Muscle of arm (tissue), 1 donor: ENCODE measurements at regions not wholly inside any gene's neighbourhood (a gene's known extent, or its start where the extent isn't known, plus 50 kb on each side); places are given as distances from the start of the nearest gene placed in this dataset.

Source experiments
- DNase-seq: peaks from one replicate; pipeline ENCODE4 v3.0.0-alpha.2; 2013

DNA sequence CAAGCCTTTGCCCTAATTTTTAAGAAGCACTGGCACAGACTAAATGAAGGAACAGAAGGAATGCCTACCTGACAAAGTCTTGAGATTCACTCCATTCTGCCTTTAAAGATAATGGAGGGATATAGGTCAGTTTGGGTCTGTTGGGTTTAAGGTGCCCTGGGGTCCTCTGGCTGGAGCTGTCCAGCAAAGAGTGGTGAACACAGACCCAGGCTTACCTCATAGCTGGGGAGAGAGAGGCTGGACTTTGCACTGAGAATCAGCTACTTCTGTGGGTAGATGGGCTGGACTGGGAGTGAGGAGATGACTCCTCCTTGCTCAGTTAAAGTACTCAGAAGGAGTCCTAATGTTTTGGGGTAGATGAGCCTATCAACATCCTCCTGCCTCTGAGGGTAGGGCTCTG, 64.4 kb upstream of the CXCR4 start:
- DNase-seq, result no peak

DNA sequence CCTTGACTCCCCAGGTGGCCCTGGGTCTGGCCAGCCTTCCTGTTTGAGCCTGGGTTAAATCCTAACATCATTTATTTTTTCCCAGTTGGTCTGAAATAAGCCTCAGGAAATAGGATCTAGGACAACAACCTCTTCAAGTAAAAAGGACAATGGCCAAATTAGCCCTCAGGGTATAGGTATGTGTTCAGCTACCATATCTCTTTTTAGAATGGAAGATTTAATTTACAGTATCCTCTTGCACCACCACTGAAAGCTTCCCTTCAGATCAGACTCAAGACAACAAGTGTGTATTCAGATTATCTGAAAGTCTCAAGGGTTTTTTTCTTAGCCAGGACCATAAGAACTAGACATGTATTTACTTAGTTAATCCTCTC, 61.6 kb upstream of the CXCR4 start:
- no peak for DNase-seq

DNA sequence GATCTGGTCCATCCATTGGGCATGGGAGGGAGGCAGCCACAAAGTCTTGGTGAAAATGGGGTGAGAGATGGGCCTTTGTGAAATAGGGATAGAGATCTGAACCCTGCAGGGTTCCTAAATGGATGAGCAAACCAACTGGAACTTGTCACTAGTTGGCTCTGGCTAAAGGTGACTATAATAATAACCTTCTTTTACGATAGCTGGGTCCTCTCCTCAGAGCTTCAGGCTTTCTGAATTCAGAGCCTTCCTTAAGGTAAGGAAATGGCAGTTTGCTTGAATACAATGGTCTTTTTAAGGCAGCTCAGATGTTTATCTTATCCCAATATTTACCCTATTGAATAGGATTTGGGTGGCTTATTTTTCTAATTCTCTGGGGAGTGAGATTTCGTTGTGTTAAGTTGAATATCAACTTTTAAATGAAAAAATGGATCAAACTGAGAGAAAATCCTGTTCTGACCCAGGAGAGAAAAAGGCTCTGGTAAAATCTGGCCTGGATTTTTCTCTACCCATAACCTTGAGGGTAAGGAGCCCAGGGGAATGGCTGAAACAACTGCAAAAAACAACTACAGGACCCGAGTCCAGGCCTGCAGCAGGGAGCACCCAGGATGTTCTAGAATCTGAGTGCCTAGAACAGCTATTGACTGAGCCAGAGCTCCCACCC, 61.1 kb upstream of the CXCR4 start:
- no peak for DNase-seq

DNA sequence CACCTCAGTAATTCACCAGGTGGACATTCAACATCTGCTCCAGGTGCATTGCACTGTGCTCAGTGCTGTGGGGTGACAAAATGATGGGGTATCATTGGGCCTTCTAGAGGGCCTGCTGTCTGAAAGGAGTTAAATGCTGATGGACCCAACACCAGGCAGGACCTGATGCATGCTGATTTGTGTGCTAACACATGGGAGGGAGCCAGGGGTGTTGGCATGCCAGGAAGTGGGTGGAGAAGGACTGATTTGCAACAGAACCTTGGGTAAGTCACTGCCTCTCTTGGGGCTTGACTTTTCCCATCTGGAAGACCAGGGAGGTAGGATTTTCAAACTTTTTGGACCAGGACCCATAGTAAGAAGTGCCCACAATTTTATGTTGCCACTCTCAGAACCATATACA, 57.9 kb upstream of the CXCR4 start:
- no peak for DNase-seq

DNA sequence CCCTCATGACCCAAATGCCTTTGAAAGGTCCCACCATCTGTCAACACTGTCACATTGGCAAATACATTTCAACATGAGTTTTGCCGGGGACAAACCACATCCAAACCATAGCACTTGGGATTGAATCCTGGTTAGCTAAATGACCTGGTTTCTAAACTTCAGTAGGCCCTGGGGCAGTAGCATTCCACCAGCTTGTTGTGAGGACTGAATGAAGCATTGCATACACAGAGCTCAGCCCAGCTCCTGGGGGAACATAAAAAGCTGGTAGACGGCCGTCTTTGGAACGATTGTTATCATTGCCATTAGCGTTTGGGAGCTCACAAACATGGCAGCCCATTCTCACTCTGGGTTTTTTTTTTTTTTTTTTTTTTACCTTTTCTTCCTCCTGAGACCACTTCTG, 57.5 kb upstream of the CXCR4 start:
- DNase-seq, result no peak

DNA sequence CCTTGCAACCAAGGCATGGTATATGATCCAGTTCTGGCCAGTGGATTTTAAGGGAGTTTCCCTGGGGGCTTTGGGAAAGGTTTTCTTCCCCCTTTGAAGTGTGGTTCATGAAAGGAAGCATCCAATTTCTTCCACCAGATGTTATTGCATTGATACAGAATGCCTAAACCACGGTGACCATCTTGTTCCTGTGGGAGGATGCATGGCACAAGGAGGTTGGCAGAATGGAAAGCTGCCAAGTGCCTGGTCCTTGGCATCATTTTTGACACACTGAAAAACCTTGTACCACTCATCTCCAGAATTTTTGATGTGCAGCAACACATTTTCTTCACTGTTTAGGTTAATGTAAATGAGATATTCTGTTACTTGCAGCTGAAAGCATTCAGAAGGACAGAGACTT, 55.2 kb upstream of the CXCR4 start:
- no peak for DNase-seq

DNA sequence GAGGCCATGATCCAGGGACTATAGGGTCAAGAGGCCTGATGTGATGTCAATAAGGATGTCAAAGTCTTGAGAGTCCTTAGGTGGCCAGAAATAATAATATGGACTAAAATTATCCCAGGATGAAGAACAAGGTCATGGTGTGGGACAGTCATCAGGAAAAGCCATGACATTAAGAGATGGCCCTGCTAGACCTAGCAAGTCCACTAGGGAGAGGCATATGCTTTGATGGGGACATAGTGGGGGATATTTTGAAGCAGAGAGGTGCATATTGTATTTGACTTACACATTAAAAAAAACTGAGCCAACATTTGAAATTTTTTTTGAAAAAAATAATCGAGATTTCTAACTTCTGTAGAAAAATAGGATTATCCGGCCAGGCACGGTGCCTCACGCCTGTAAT, 53.3 kb upstream of the CXCR4 start:
- no peak for DNase-seq

DNA sequence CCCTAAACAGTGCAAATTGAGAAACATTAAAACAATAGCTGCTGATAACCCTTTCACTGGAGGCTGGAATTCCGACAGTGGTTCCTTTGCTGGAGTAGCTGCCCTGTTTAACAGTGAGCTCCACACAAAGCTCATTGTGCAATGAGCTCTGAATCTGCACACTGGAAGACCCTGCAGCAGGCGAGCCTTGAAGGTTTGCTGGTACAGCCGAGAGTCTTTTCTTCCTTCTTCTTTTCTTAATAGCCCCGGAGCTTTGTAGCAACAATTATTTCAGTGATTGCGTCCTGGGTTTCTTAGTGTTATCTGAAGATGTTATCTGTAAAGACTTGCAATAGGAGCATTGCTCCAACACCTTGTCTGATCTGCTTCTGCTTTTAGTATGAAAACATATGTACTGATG, 50.8 kb upstream of the CXCR4 start:
- DNase-seq, result no peak

DNA sequence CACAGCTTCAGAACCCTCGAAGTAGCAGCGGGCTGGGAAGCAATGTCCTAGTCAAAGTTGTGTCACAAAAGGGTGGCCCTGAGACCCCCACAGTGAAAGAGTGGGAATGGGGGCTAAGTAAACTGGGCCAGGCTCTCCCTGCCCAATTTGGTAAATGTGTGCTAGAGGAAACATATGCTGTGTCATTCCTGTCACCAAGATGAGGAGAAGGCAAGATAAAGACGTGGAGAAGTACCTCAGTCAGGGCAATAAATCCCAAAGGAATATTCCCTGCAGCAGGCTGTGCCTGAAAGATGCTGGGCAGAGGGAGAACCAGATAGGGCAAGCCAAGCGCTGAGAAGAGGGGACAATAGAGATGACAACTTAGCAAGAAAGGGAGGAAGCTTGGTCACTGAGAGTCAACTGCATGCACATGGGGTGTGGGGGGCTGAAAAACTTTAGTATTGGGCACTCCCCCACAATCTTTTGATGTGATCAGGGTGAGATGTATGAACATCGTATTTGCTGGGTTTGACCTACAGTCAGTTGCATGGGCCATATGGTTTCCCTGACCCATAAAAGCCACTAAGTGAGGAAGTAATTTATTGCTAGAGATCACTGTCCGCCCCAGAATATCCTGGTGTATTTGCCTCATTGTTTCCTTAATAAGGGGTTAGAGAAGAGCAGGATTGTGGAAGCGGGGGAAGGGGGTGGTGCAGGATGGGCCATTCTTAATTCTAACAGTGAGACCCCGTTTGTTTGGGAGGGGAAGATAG, 49.9 kb upstream of the CXCR4 start:
- no peak for DNase-seq
